ENCODE measurements at regions not wholly inside any gene's neighbourhood (a gene's known extent, or its start where the extent isn't known, plus 50 kb on each side); places are given as distances from the start of the nearest gene placed in this dataset.

DNA sequence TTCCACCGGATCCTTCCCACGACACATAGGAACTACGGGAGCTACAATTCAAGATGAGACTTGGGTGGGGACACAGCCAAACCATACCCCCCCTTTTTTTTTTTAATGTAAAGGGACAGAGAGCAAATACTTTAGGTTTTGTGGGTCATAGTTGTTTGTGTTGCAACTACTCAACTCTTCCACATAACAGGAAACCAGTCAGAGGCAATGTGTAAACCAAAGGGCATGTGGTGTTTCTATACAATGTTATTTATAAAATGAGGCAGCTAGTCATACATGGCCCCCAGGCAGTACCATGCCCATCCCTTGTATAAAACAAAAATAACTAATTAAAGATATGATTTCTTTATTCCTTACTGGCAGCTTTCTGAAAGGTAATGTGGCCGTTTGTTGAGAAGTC lies 845.4 kb upstream of the ADAMTS5 start:
- peaks cover 6% of the 10 kb centered on the region; the same call in 1 of the 2 replicates for H3K9me3 ChIP-seq
- H3K36me3 ChIP-seq = no peaks in the 10 kb centered on the region
- no peaks in the 10 kb centered on the region for H4K20me1 ChIP-seq
- H3K4me2 ChIP-seq = no peak overlapping the region
- no peaks in the 10 kb centered on the region for H3K4me1 ChIP-seq
- no peak overlapping the region for H3K9ac ChIP-seq
- H3K4me3 ChIP-seq = no peak overlapping the region
- H3K27me3 ChIP-seq = no peaks in the 10 kb centered on the region
- H3K27ac ChIP-seq = no peak overlapping the region
- no peak for TF ChIP-seq Cebpa-rat (IDR thresholded peaks at IDR 0.05)

- H3K4me3 ChIP-seq = no peak overlapping the region
- H3K9me3 ChIP-seq = peaks cover 6% of the 10 kb centered on the region; the same call in 1 of the 2 replicates
- TF ChIP-seq Cebpa-rat (IDR thresholded peaks at IDR 0.05) = no peak
- H3K36me3 ChIP-seq = no peaks in the 10 kb centered on the region
- no peaks in the 10 kb centered on the region for H4K20me1 ChIP-seq
- no peak overlapping the region for H3K9ac ChIP-seq
- no peaks in the 10 kb centered on the region for H3K27me3 ChIP-seq
- H3K4me1 ChIP-seq = no peaks in the 10 kb centered on the region
- no peak overlapping the region for H3K4me2 ChIP-seq
- H3K27ac ChIP-seq = no peak overlapping the region
Observed at GRCh38 chr21:27808923-27809322, 842.0 kb upstream of the ADAMTS5 start.

DNA sequence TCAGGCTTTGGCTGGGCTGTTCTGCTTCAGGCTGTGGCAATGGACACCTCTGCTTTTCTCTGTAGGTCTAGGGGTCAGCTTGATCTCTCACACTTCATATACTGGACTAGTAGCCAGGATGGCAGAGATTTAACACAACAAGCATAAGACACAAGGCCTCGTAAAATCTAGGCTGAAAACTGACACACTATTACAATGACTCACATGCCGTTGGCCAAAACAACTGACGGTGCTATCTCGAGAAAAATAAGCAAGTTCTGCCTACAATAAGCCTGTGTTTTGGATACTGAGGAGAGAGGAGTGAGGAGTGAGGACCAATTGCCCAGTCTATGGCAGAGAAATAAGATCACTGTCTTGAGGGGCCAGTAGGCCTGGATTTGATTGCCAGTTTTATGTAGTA lies 840.7 kb upstream of the ADAMTS5 start:
- no peaks in the 10 kb centered on the region for H4K20me1 ChIP-seq
- H3K27me3 ChIP-seq = no peaks in the 10 kb centered on the region
- H3K4me3 ChIP-seq = no peak overlapping the region
- H3K9me3 ChIP-seq = peaks cover 6% of the 10 kb centered on the region; the same call in 1 of the 2 replicates
- no peak overlapping the region for H3K27ac ChIP-seq
- no peak overlapping the region for H3K9ac ChIP-seq
- no peak overlapping the region for H3K4me2 ChIP-seq
- no peak for TF ChIP-seq Cebpa-rat (IDR thresholded peaks at IDR 0.05)
- H3K36me3 ChIP-seq = no peaks in the 10 kb centered on the region
- no peaks in the 10 kb centered on the region for H3K4me1 ChIP-seq

DNA sequence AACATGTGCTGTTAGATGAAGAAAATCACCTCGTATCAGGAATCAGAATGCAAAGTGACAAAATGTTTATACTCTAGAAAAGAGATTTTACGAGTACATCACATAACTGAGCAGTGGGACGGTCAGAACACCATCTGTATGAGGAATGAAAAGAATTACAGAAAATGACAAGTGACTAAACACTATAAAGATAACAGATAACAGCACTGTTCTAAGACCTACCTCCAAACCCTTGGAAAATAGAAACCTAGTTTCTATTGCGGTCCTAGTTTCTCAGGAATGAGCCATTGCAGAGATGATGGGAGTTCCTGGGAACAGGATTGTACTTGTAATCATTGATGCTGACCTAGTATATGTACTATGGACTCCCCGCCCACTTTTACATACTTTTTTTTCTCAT lies 839.4 kb upstream of the ADAMTS5 start:
- H3K9me3 ChIP-seq = peaks cover 6% of the 10 kb centered on the region; the same call in 1 of the 2 replicates
- H3K36me3 ChIP-seq = no peaks in the 10 kb centered on the region
- TF ChIP-seq Cebpa-rat (IDR thresholded peaks at IDR 0.05) = no peak
- no peaks in the 10 kb centered on the region for H4K20me1 ChIP-seq
- no peak overlapping the region for H3K9ac ChIP-seq
- H3K4me1 ChIP-seq = no peaks in the 10 kb centered on the region
- no peak overlapping the region for H3K4me2 ChIP-seq
- no peaks in the 10 kb centered on the region for H3K27me3 ChIP-seq
- H3K4me3 ChIP-seq = no peak overlapping the region
- no peak overlapping the region for H3K27ac ChIP-seq

- Histone ChIP-seq H3K4me1 (no peaks in the 10 kb centered on the region), H3K27ac (no peak overlapping the region), H3K27me3 (no peaks in the 10 kb centered on the region), H3K9me3 (peaks cover 6% of the 10 kb centered on the region; the same call in 1 of the 2 replicates), H3K36me3 (no peaks in the 10 kb centered on the region), H3K4me3 (no peak overlapping the region), H3K4me2 (no peak overlapping the region), H4K20me1 (no peaks in the 10 kb centered on the region), H3K9ac (no peak overlapping the region)
- no peak for TF ChIP-seq Cebpa-rat (IDR thresholded peaks at IDR 0.05)
Observed at GRCh38 chr21:27805696-27806095, 838.8 kb upstream of the ADAMTS5 start.

DNA sequence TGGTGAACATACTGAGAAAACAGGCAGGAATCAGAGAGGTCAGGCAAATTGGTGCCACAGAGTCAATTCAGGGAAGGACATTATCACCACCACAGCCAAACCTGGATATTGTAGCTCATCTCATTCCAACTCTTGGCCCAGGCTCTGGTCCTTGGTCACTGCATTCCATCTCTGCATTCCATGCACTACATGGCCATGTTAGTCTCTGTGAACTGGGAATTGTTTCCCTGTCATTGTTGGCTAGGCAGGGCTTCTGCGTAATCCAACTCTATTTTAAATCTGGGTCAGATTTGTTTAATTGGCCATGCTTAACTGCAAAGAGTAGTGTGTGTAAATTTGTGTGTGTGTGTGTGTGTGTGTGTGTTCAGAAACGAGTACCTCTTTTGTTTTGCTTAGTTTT lies 837.6 kb upstream of the ADAMTS5 start:
- Histone ChIP-seq H3K4me2 (no peak overlapping the region), H3K36me3 (no peaks in the 10 kb centered on the region), H3K9ac (no peak overlapping the region), H3K4me3 (no peak overlapping the region), H3K27me3 (no peaks in the 10 kb centered on the region), H3K27ac (no peak overlapping the region), H3K4me1 (no peaks in the 10 kb centered on the region), H4K20me1 (no peaks in the 10 kb centered on the region), H3K9me3 (0 out of 2 replicates have a peak, but pooled peaks cover 1% of the 10 kb centered on the region)
- TF ChIP-seq Cebpa-rat (IDR thresholded peaks at IDR 0.05) = no peak

DNA sequence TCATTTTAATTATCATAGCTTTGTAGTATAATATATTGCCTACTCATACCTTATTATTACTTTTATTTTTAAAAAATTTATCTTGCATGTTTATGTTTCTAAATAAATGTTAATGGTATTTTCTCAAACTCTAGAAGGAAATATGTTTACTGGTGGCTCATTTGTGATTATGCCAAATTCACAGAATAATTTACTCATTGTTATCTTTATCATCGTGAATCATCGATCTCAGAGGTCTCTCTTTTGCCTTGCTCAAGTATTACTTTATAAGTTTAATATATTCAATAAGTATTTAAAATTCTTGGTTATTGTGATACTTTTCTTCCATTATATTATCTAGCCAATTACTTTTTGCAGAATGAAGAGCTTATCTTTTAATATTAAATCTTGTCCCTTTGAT lies 836.7 kb upstream of the ADAMTS5 start:
- Histone ChIP-seq H3K4me1 (no peaks in the 10 kb centered on the region), H3K36me3 (no peaks in the 10 kb centered on the region), H3K27me3 (no peaks in the 10 kb centered on the region), H3K4me2 (no peak overlapping the region), H3K4me3 (no peak overlapping the region), H3K9me3 (no peaks in the 10 kb centered on the region), H3K27ac (no peak overlapping the region), H4K20me1 (no peaks in the 10 kb centered on the region), H3K9ac (no peak overlapping the region)
- no peak for TF ChIP-seq Cebpa-rat (IDR thresholded peaks at IDR 0.05)

DNA sequence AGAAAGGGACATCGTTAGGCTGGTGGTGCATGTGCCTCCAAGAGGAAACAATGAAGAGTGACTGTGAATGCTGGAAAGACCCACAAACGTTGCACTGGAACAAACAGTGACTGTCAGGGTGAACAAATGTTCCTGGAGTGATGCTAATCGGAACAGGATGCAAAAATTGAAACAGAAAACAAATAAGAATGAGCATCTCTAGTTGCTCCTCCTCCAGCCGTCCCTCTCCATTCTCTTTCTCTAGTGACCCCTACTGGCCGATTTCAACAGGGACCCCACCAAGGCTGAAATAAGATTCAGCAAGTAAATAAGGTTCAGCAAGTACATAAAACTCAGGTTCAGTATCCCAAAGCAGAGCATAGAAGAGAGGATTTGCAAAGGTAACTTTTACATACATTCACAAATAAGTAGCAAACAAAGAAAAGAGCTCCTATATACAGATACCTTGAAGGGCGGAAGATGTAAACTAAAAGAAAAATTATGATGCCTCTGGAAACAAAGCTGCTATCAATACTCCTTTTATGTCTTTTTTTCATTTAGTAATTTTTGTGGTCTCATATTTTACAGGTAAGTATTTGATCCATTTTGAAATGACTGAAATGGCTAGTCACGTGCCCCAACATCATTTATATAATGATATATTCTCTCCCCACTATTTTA lies 836.1 kb upstream of the ADAMTS5 start:
- H3K36me3 ChIP-seq = no peaks in the 10 kb centered on the region
- H3K27ac ChIP-seq = no peak overlapping the region
- no peaks in the 10 kb centered on the region for H3K4me1 ChIP-seq
- H3K4me3 ChIP-seq = no peak overlapping the region
- H3K27me3 ChIP-seq = no peaks in the 10 kb centered on the region
- no peaks in the 10 kb centered on the region for H4K20me1 ChIP-seq
- H3K9me3 ChIP-seq = no peaks in the 10 kb centered on the region
- no peak for TF ChIP-seq Cebpa-rat (IDR thresholded peaks at IDR 0.05)
- H3K9ac ChIP-seq = no peak overlapping the region
- no peak overlapping the region for H3K4me2 ChIP-seq

DNA sequence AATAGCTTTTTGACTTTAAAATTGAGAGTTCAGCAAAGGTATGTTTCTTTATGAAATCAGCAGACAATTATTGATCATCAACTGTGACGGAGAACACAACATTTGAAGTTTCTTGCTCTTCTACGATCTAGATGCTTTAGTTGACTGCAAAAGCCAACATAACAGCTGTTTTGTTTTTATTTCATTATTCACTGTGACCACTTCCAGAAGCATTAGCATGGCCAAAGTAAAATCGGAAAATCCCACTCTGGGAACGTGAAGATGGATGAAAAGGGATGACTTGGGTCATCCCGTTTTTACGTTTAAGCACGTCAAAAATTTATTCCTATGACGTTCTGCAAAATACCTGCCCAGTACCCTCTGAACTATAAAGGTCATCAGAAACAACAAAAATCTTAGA lies 833.0 kb upstream of the ADAMTS5 start:
- no peak for TF ChIP-seq Cebpa-rat (IDR thresholded peaks at IDR 0.05)
- Histone ChIP-seq H3K36me3 (no peaks in the 10 kb centered on the region), H3K4me2 (no peak overlapping the region), H3K27ac (no peak overlapping the region), H4K20me1 (no peaks in the 10 kb centered on the region), H3K4me1 (no peaks in the 10 kb centered on the region), H3K27me3 (no peaks in the 10 kb centered on the region), H3K9ac (no peak overlapping the region), H3K9me3 (no peaks in the 10 kb centered on the region), H3K4me3 (no peak overlapping the region)

DNA sequence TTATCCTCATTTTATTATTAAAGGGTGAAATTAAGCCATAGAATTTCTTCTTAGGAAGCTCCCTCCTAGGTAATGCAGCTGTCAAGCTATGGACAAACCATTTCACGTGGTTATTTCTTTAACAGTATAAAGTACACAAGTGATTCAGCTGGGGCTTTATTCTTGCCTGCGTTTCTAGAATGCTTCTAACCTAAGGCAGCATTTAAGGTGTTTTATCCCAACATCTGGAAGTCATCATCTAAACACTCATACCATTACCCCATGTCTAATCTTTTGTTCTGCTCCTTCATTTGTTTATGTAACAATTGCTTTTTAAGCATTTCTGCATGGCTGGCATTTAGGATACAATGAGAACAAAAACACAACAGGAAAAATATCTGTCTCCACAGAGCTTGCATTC lies 829.2 kb upstream of the ADAMTS5 start:
- no peak for TF ChIP-seq Cebpa-rat (IDR thresholded peaks at IDR 0.05)
- no peaks in the 10 kb centered on the region for H3K27me3 ChIP-seq
- no peaks in the 10 kb centered on the region for H3K36me3 ChIP-seq
- H3K27ac ChIP-seq = no peak overlapping the region
- no peaks in the 10 kb centered on the region for H3K9me3 ChIP-seq
- H3K4me2 ChIP-seq = no peak overlapping the region
- no peak overlapping the region for H3K4me3 ChIP-seq
- H3K9ac ChIP-seq = no peak overlapping the region
- H3K4me1 ChIP-seq = no peaks in the 10 kb centered on the region
- no peaks in the 10 kb centered on the region for H4K20me1 ChIP-seq

GRCh38 chr21:27795418-27795817 lies 828.5 kb upstream of the ADAMTS5 start:
- Histone ChIP-seq H3K4me2 (no peak overlapping the region), H3K27ac (no peak overlapping the region), H3K4me3 (no peak overlapping the region), H3K27me3 (no peaks in the 10 kb centered on the region), H4K20me1 (no peaks in the 10 kb centered on the region), H3K9me3 (no peaks in the 10 kb centered on the region), H3K9ac (no peak overlapping the region), H3K36me3 (no peaks in the 10 kb centered on the region), H3K4me1 (no peaks in the 10 kb centered on the region)
- no peak for TF ChIP-seq Cebpa-rat (IDR thresholded peaks at IDR 0.05)

Measured in BLaER1 (cell line).